Esophagus squamous epithelium (tissue), 4 donors: ENCODE measurements at regions not wholly inside any gene's neighbourhood (a gene's known extent, or its start where the extent isn't known, plus 50 kb on each side); places are given as distances from the start of the nearest gene placed in this dataset.

ENCODE experiments used
- CTCF ChIP-seq, 6 experiments: fragments of 450-650 bp in 4 of 6; fragments of 200-600 bp in 2 of 6; sonication (generic) in 2 of 6; IDR thresholded peaks; one replicate each; pipeline ENCODE4 v1.5.1; 2016 to 2019; ENCODE audit warnings: antibody characterized with exemption in 6 of 6, mild to moderate bottlenecking in 4 of 6, moderate library complexity in 4 of 6
- POLR2A ChIP-seq, 4 donors: fragments of 450-650 bp; IDR thresholded peaks; one replicate each; pipeline ENCODE4 v1.6.1; 2017; ENCODE audit warnings: antibody characterized with exemption in 4 of 4, mild to moderate bottlenecking in 4 of 4, moderate library complexity in 3 of 4

GRCh38 chr6:40139447-40139846 is 205.2 kb upstream of the MOCS1 start:
- TF ChIP-seq POLR2A (IDR thresholded peaks at IDR 0.05) (no peak), CTCF (IDR thresholded peaks at IDR 0.05) (no peak)
